GM12878 (cell line): ENCODE measurements at regions not wholly inside any gene's neighbourhood (a gene's known extent, or its start where the extent isn't known, plus 50 kb on each side); places are given as distances from the start of the nearest gene placed in this dataset.

ENCODE experiments used
- ATAC-seq: fragments of 200-7000 bp; cut with Tn5 transposase; 3 replicates; pipeline ENCODE4 v1.9.1; 2020; ENCODE audit warnings: mild to moderate bottlenecking, moderate library complexity
- BruUV-seq: library from RNA; stranded (reverse); fragments of 400-500 nt; replicated peaks from 2 replicates; lab custom pipeline; 2021; lab: Mats Ljungman, UMichigan
- CTCF ChIA-PET: fragments of 300-600 bp; sonication (Branson Sonifier 250); formaldehyde crosslinking; extraction: SDS; loops from one replicate; lab custom pipeline; 2021; ENCODE audit warnings: inconsistent platforms; lab: Yijun Ruan, JAX
- POLR2A ChIA-PET: fragments of 350-600 bp; formaldehyde crosslinking; extraction: SDS; loops from one replicate; lab custom pipeline; 2021; ENCODE audit warnings: inconsistent platforms; lab: Charles Lee
- RAD21 ChIA-PET: fragments of 300-600 bp; sonication (Branson Sonifier 250); formaldehyde crosslinking; loops from one replicate; lab custom pipeline; 2023; ENCODE audit warnings: antibody characterized with exemption; ENCODE audit not compliant: unreplicated experiment; lab: Charles Lee
- SMC1A ChIA-PET: fragments of 300-600 bp; sonication (Branson Sonifier 250); formaldehyde crosslinking; loops from one replicate; lab custom pipeline; 2023; ENCODE audit not compliant: unreplicated experiment, uncharacterized antibody; lab: Charles Lee
- DNase-seq: peaks from one replicate; pipeline ENCODE4 v3.0.0-alpha.2; 2011; ENCODE audit warnings: low read depth, low spot score
- FAIRE-seq: peaks from 3 replicates; lab custom pipeline; 2011; peaks lifted over from hg19 to GRCh38; lab: Jason Lieb, UNC
- H2AFZ ChIP-seq: 2 replicates; pipeline ENCODE4 v1.6.0; 2011; ENCODE audit warnings: low read depth, low read length, control low read depth; ENCODE audit not compliant: control insufficient read depth
- H3K27ac ChIP-seq: 2 replicates; pipeline ENCODE4 v1.5.1; 2011; ENCODE audit warnings: control low read depth; ENCODE audit not compliant: control insufficient read depth, insufficient read depth
- H3K27me3 ChIP-seq, 2 experiments: replicated peaks in 1 of 2; 2 replicates each; pipeline versions ENCODE4 v1.6.0 to v1.6.1; 2011; ENCODE audit warnings: low read length in 1 of 2; ENCODE audit not compliant: control insufficient read depth in 2 of 2, insufficient read depth in 2 of 2
- H3K36me3 ChIP-seq, 2 experiments: 2 replicates each; pipeline ENCODE4 v1.5.1; 2011; ENCODE audit warnings: low read length in 1 of 2; ENCODE audit not compliant: control insufficient read depth in 2 of 2, insufficient read depth in 2 of 2
- H3K4me1 ChIP-seq: 2 replicates; pipeline ENCODE4 v1.6.1; 2011; ENCODE audit warnings: mild to moderate bottlenecking, low read length, moderate library complexity, mixed read lengths; ENCODE audit not compliant: control insufficient read depth, insufficient read depth
- H3K4me2 ChIP-seq: 2 replicates; pipeline ENCODE4 v1.6.0; 2011; ENCODE audit warnings: control low read depth; ENCODE audit not compliant: control insufficient read depth, insufficient read depth
- H3K4me3 ChIP-seq: fragments of 200-600 bp; sonication (generic); 2 replicates; pipeline ENCODE4 v1.5.1; 2016
- H3K79me2 ChIP-seq: 2 replicates; pipeline ENCODE4 v1.6.0; 2011; ENCODE audit warnings: low read length; ENCODE audit not compliant: control insufficient read depth, insufficient read depth
- H3K9ac ChIP-seq: 2 replicates; pipeline ENCODE4 v1.8.0; 2011; ENCODE audit warnings: low read length, control low read depth, mixed read lengths; ENCODE audit not compliant: control insufficient read depth, insufficient read depth
- H3K9me3 ChIP-seq: replicated peaks from 3 replicates; pipeline ENCODE4 v1.5.1; 2011; ENCODE audit warnings: mild to moderate bottlenecking, low read length; ENCODE audit not compliant: control insufficient read depth, insufficient read depth
- H4K20me1 ChIP-seq: 2 replicates; pipeline ENCODE4 v1.6.0; 2011; ENCODE audit not compliant: control insufficient read depth, insufficient read depth
- CEBPB ChIP-seq, 2 experiments: fragments of 150-350 bp in 1 of 2; IDR thresholded peaks; 2 replicates each; pipeline ENCODE4 v1.6.1; 2012 to 2014; ENCODE audit warnings: low read depth in 2 of 2, low read length in 2 of 2, borderline replicate concordance in 1 of 2, inconsistent platforms in 1 of 2
- ETV6 ChIP-seq, 2 experiments: fragments of 450-650 bp in 1 of 2; IDR thresholded peaks in 1 of 2; conservative IDR thresholded peaks in 1 of 2; 2 replicates each; pipeline ENCODE4 v1.6.1; 2014; ENCODE audit warnings: antibody characterized with exemption in 1 of 2, borderline replicate concordance in 1 of 2, low read depth in 1 of 2, mild to moderate bottlenecking in 1 of 2, moderate library complexity in 1 of 2
- GABPA ChIP-seq: IDR thresholded peaks from 2 replicates; pipeline ENCODE4 v1.6.1; 2014; ENCODE audit warnings: antibody characterized with exemption, low read depth, mild to moderate bottlenecking, inconsistent platforms
- GATAD2B ChIP-seq: fragments of 450-650 bp; conservative IDR thresholded peaks from 2 replicates; pipeline ENCODE4 v1.6.1; 2017; ENCODE audit warnings: low read depth, mild to moderate bottlenecking, moderate library complexity
- JUNB ChIP-seq: IDR thresholded peaks from 2 replicates; pipeline ENCODE4 v1.6.1; 2016; ENCODE audit warnings: antibody characterized with exemption, mild to moderate bottlenecking
- KDM1A ChIP-seq: fragments of 200-600 bp; sonication (generic); IDR thresholded peaks from 2 replicates; pipeline ENCODE4 v1.6.1; 2016; ENCODE audit warnings: borderline replicate concordance
- KLF5 ChIP-seq: fragments of 450-650 bp; IDR thresholded peaks from 2 replicates; pipeline ENCODE4 v1.6.1; 2014; ENCODE audit warnings: mild to moderate bottlenecking; ENCODE audit not compliant: partially characterized antibody
- SMC3 ChIP-seq: IDR thresholded peaks from 2 replicates; pipeline ENCODE4 v1.6.1; 2011; ENCODE audit warnings: low read length, improper control_type of control experiment, borderline replicate concordance
- WGBS: methylation state at CpG from one replicate; pipeline ENCODE4 v1.1.6; 2016; ENCODE audit warnings: low lambda C conversion rate; ENCODE audit not compliant: insufficient replicate concordance, insufficient coverage; ENCODE audit errors: missing lambda C conversion rate; 5-methylcytosine and 5-hydroxymethylcytosine counted together
- in situ Hi-C: fragments of 300-500 bp; cut with MboI; formaldehyde crosslinking; loops from 9 replicates; pipeline ENCODE4 v1.14.3; 2018; ENCODE audit warnings: mixed read lengths
- intact Hi-C: fragments of 100-400 bp; cut with micrococcal nuclease; formaldehyde crosslinking; loops from one replicate; pipeline ENCODE4 v1.14.2; 2022; ENCODE audit not compliant: unreplicated experiment

DNA sequence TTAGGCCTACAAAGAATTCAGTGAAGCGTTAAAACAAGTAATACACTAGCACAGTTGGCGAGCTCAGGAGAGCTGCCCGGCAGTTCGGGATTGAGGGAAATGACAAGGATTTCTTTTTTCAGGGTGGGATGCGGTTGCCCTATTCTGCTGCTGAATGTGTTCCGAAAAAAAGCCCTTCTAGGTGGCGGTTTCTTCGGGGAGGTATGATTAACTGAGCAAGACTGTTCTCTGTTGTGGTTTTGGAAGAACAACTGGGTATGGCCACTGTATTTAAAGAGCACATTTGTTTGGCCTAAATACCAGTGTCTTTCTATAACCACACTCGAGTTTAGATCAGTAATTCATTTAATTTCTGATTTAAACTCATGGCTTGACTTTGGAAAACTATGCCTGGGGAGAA, 459.7 kb upstream of the FAT1 start:
- in situ Hi-C loops: no loop called here
- Histone ChIP-seq H3K4me1 (no peaks in the 10 kb centered on the region), H3K36me3 (no peaks in the 10 kb centered on the region), H4K20me1 (no peaks in the 10 kb centered on the region), H3K9me3 (no peaks in the 10 kb centered on the region), H2AFZ (no peak overlapping the region), H3K9ac (no peak overlapping the region), H3K4me2 (no peak overlapping the region)
- ChIA-PET POLR2A (no interaction called here), CTCF (no interaction called here), SMC1A (interaction anchor here (0.7 kb wide), 1 partner anchor 15 kb away, joined by 5 read pairs; no protein-coding TSS in a partner anchor)
- FAIRE-seq: no peak
- WGBS: 34% methylated on average over 9 of the region's 9 CpGs
- ATAC-seq: no peak
- TF ChIP-seq GATAD2B: no peak
- TF ChIP-seq, all 136 proteins: peak for 0
- Histone ChIP-seq H3K4me3 (no peak overlapping the region), H3K27ac (no peak overlapping the region), H3K27me3 (no peaks in the 10 kb centered on the region), H3K79me2 (no peaks in the 10 kb centered on the region)
- no peak for DNase-seq
- RAD21 ChIA-PET: no interaction called here
- BruUV-seq: no TSS peak
- intact Hi-C loops: no loop called here

DNA sequence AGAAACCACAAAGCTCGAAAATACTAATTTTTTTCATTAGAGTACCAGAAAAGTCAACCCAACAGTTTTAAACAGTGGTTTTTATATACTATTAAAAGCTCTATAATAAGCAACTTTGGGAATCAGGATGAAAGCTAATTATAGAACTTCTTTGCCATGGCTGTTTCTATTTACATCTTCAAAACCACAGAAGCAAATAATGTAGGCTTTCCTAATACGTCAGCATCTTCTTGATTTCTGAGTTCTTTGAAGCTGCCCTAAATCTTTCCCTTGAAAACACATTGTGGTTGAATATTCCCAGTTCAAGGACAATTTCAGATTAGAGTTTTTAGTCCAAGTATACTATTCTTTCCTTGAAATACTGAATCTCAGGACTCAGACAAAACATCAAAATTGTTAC, 460.2 kb upstream of the FAT1 start:
- WGBS: 3% methylated on average over 2 of the region's 2 CpGs
- BruUV-seq: no TSS peak
- ATAC-seq (no peak), FAIRE-seq (no peak), DNase-seq (no peak)
- SMC1A ChIA-PET: interaction anchor here (0.7 kb wide), 1 partner anchor 15 kb away, joined by 5 read pairs; no protein-coding TSS in a partner anchor
- H3K36me3 ChIP-seq: no peaks in the 10 kb centered on the region
- H3K79me2 ChIP-seq: no peaks in the 10 kb centered on the region
- no peaks in the 10 kb centered on the region for H3K27me3 ChIP-seq
- no peak overlapping the region for H3K9ac ChIP-seq
- intact Hi-C loops (no loop called here), in situ Hi-C loops (no loop called here)
- no peak overlapping the region for H3K4me3 ChIP-seq
- no peak overlapping the region for H3K27ac ChIP-seq
- H3K9me3 ChIP-seq: no peaks in the 10 kb centered on the region
- CTCF ChIA-PET: no interaction called here
- RAD21 ChIA-PET: no interaction called here
- POLR2A ChIA-PET: no interaction called here
- no peaks in the 10 kb centered on the region for H4K20me1 ChIP-seq
- H2AFZ ChIP-seq: no peak overlapping the region
- H3K4me1 ChIP-seq: no peaks in the 10 kb centered on the region
- TF ChIP-seq KLF5: no peak
- TF ChIP-seq CEBPB (IDR thresholded peaks at IDR 0.05; ENCODE audit: borderline replicate concordance in 1 of 2, low read depth in 2 of 2, low read length in 2 of 2): no peak
- no peak for TF ChIP-seq SMC3
- TF ChIP-seq GABPA: no peak
- TF ChIP-seq ETV6 (conservative IDR thresholded peaks at IDR 0.05 in 1 of 2, IDR thresholded peaks at IDR 0.05 in 1 of 2; ENCODE audit: borderline replicate concordance in 1 of 2, low read depth in 1 of 2): no peak
- TF ChIP-seq KDM1A: no peak
- no peak for TF ChIP-seq JUNB
- TF ChIP-seq, all 136 proteins: peak for 0
- H3K4me2 ChIP-seq: no peak overlapping the region
